HG03095 (cell line): ENCODE measurements at regions not wholly inside any gene's neighbourhood (a gene's known extent, or its start where the extent isn't known, plus 50 kb on each side); places are given as distances from the start of the nearest gene placed in this dataset.
"Not testable (repeated sequence)": the region's sequence is repeated elsewhere in the genome, so short reads cannot be mapped to it uniquely, and the experiment has no call there.

ENCODE experiments used
- ATAC-seq: cut with Tn5 transposase; IDR thresholded peaks from one replicate; pipeline ENCODE4 v1.9.1; 2021; ENCODE audit warnings: moderate library complexity; ENCODE audit not compliant: unreplicated experiment

- no peak for ATAC-seq
Observed at GRCh38 chr7:19377611-19378344, 232.6 kb upstream of the FERD3L start.

GRCh38 chr7:19376538-19376937 is 231.3 kb upstream of the FERD3L start:
- no peak for ATAC-seq

GRCh38 chr7:19375976-19376375 is 230.8 kb upstream of the FERD3L start:
- ATAC-seq, result no peak

GRCh38 chr7:19373334-19373733 is 228.1 kb upstream of the FERD3L start:
- ATAC-seq, result no peak

GRCh38 chr7:19369806-19370205 is 224.6 kb upstream of the FERD3L start:
- ATAC-seq, result no peak

GRCh38 chr7:19369182-19369581 is 224.0 kb upstream of the FERD3L start:
- ATAC-seq, result no peak

GRCh38 chr7:19368491-19368925 is 223.3 kb upstream of the FERD3L start:
- ATAC-seq, result no peak

- no peak for ATAC-seq
Observed at GRCh38 chr7:19364950-19365349, 219.7 kb upstream of the FERD3L start.

GRCh38 chr7:19362099-19362498 is 216.9 kb upstream of the FERD3L start:
- no peak for ATAC-seq

GRCh38 chr7:19353180-19353579 is 208.0 kb upstream of the FERD3L start:
- no peak for ATAC-seq

GRCh38 chr7:19352305-19352695 is 207.1 kb upstream of the FERD3L start:
- no peak for ATAC-seq

GRCh38 chr7:19351341-19352304 is 206.4 kb upstream of the FERD3L start:
- ATAC-seq, result no peak

GRCh38 chr7:19339512-19339911 is 194.3 kb upstream of the FERD3L start:
- no peak for ATAC-seq

GRCh38 chr7:19338512-19338911 is 193.3 kb upstream of the FERD3L start:
- ATAC-seq, result not testable (repeated sequence)

- ATAC-seq, result no peak
Observed at GRCh38 chr7:19336836-19337383, 191.7 kb upstream of the FERD3L start.

- no peak for ATAC-seq
Observed at GRCh38 chr7:19333706-19334105, 188.5 kb upstream of the FERD3L start.

GRCh38 chr7:19327018-19327417 is 181.8 kb upstream of the FERD3L start:
- ATAC-seq, result no peak

- no peak for ATAC-seq
Observed at GRCh38 chr7:19322002-19322401, 176.8 kb upstream of the FERD3L start.

- ATAC-seq, result no peak
Observed at GRCh38 chr7:19318287-19318686, 173.1 kb upstream of the FERD3L start.

- no peak for ATAC-seq
Observed at GRCh38 chr7:19317461-19317860, 172.2 kb upstream of the FERD3L start.

- ATAC-seq, result no peak
Observed at GRCh38 chr7:19312416-19312815, 167.2 kb upstream of the FERD3L start.

GRCh38 chr7:19307554-19307953 is 162.3 kb upstream of the FERD3L start:
- no peak for ATAC-seq
